GM23338 (cell line): ENCODE measurements at regions not wholly inside any gene's neighbourhood (a gene's known extent, or its start where the extent isn't known, plus 50 kb on each side); places are given as distances from the start of the nearest gene placed in this dataset.

Experiments
- EZH2phosphoT487 ChIP-seq: fragments of 200-600 bp; sonication (generic); IDR thresholded peaks from one replicate; pipeline ENCODE4 v1.8.1; 2018; ENCODE audit warnings: antibody characterized with exemption; ENCODE audit not compliant: unreplicated experiment
- ZNF331 ChIP-seq: fragments of 250-450 bp; sonication (Bioruptor Pico); IDR thresholded peaks from 2 replicates; pipeline ENCODE4 v1.5.0; 2020; ENCODE audit warnings: low read depth, mild to moderate bottlenecking, moderate library complexity
- TF ChIP-seq, protein P1 (sequence below), 2 experiments: fragments of 200-600 bp in 1 of 2; sonication (generic) in 1 of 2; conservative IDR thresholded peaks; 2 replicates each; pipeline versions ENCODE4 v1.5.1 to v1.6.1; 2016 to 2017; ENCODE audit warnings: antibody characterized with exemption in 2 of 2, low read depth in 2 of 2, mild to moderate bottlenecking in 2 of 2, moderate library complexity in 1 of 2

DNA sequence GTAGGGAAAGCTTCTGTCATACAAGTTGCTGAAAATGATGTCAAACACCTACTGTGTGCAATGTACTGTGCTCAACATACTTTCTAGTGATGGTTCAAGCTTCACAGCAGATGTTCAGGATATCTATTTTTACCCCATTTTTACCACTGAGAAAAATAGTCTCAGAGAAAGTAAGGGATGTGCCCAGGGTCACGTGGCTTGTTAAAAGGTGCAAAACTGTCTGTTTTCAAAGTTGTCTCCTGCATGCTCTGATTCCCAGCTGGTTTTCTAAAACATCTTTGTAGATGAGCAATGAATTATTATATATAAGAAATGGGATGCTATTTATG, 145.5 kb upstream of the LHCGR start:
- TF ChIP-seq, protein P1, sequence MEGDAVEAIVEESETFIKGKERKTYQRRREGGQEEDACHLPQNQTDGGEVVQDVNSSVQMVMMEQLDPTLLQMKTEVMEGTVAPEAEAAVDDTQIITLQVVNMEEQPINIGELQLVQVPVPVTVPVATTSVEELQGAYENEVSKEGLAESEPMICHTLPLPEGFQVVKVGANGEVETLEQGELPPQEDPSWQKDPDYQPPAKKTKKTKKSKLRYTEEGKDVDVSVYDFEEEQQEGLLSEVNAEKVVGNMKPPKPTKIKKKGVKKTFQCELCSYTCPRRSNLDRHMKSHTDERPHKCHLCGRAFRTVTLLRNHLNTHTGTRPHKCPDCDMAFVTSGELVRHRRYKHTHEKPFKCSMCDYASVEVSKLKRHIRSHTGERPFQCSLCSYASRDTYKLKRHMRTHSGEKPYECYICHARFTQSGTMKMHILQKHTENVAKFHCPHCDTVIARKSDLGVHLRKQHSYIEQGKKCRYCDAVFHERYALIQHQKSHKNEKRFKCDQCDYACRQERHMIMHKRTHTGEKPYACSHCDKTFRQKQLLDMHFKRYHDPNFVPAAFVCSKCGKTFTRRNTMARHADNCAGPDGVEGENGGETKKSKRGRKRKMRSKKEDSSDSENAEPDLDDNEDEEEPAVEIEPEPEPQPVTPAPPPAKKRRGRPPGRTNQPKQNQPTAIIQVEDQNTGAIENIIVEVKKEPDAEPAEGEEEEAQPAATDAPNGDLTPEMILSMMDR (conservative IDR thresholded peaks at IDR 0.05; ENCODE audit: low read depth in 2 of 2) = no peak
- TF ChIP-seq ZNF331 (no peak), EZH2phosphoT487 (no peak)
